Lower leg skin (tissue), 3 donors: ENCODE measurements at regions not wholly inside any gene's neighbourhood (a gene's known extent, or its start where the extent isn't known, plus 50 kb on each side); places are given as distances from the start of the nearest gene placed in this dataset.

Experiments used
- CTCF ChIP-seq, 3 donors: fragments of 450-650 bp; IDR thresholded peaks; one replicate each; pipeline ENCODE4 v1.5.1; 2016; ENCODE audit warnings: antibody characterized with exemption in 3 of 3, mild to moderate bottlenecking in 3 of 3, moderate library complexity in 2 of 3
- POLR2A ChIP-seq, 2 donors: fragments of 450-650 bp; IDR thresholded peaks; one replicate each; pipeline ENCODE4 v1.6.1; 2016 to 2017; ENCODE audit warnings: antibody characterized with exemption in 2 of 2, mild to moderate bottlenecking in 1 of 2, moderate library complexity in 1 of 2

- TF ChIP-seq CTCF (IDR thresholded peaks at IDR 0.05): no peak
- no peak for TF ChIP-seq POLR2A (IDR thresholded peaks at IDR 0.05)
Observed at GRCh38 chr6:111988926-111989325, 65.0 kb upstream of the CCN6 start.
